ENCODE measurements at regions not wholly inside any gene's neighbourhood (a gene's known extent, or its start where the extent isn't known, plus 50 kb on each side); places are given as distances from the start of the nearest gene placed in this dataset.

- CTCF ChIA-PET = no interaction called here
These were observed 321.0 kb upstream of the GRIA3 start for GRCh38 chrX:122863067-122863466.

GRCh38 chrX:122866532-122866931 lies 317.5 kb upstream of the GRIA3 start:
- Histone ChIP-seq H2AFZ (ENCODE audit: insufficient read depth, low read depth, low read length, poor library complexity, severe bottlenecking) (no peak overlapping the region), H3K36me3 (replicated peaks in 1 of 2; ENCODE audit: control extremely low read depth in 1 of 2, control insufficient read depth in 1 of 2, extremely low read depth in 1 of 2, insufficient read depth in 2 of 2, low read length in 1 of 2) (no peaks in the 10 kb centered on the region), H3K79me2 (ENCODE audit: control insufficient read depth, insufficient read depth, low read length) (no peaks in the 10 kb centered on the region), H4K20me1 (ENCODE audit: control insufficient read depth, insufficient read depth, low read length, poor library complexity, severe bottlenecking) (no peaks in the 10 kb centered on the region), H3K9me3 (ENCODE audit: control extremely low read depth in 1 of 3, control insufficient read depth in 2 of 3, insufficient read depth in 1 of 3, low read length in 2 of 3) (no peaks in the 10 kb centered on the region), H3K27ac (ENCODE audit: low read length in 2 of 2) (no peak overlapping the region), H3K4me3 (ENCODE audit: control extremely low read depth in 1 of 5, extremely low read depth in 1 of 5, insufficient read depth in 1 of 5, low read depth in 2 of 5, low read length in 4 of 5) (no peak overlapping the region), H3K4me1 (ENCODE audit: control insufficient read depth in 2 of 2, insufficient read depth in 2 of 2, low read length in 2 of 2) (no peaks in the 10 kb centered on the region), H3K9ac (ENCODE audit: low read length) (no peak overlapping the region), H3K4me2 (replicated peaks; ENCODE audit: low read depth, low read length, poor library complexity, severe bottlenecking) (no peak overlapping the region), H3K27me3 (replicated peaks in 1 of 4; ENCODE audit: control extremely low read depth in 1 of 4, control insufficient read depth in 3 of 4, insufficient read depth in 4 of 4, low read length in 3 of 4) (no peaks in the 10 kb centered on the region)
- Mint-ChIP-seq H3K27ac (no peak overlapping the region), H3K27me3 (no peaks in the 10 kb centered on the region), H3K4me1 (no peaks in the 10 kb centered on the region), H3K4me3 (no peak overlapping the region), H3K9me3 (ENCODE audit: insufficient read depth) (no peaks in the 10 kb centered on the region)
- CTCF ChIA-PET = no interaction called here
- POLR2A ChIA-PET = no interaction called here
- intact Hi-C loops (cut with micrococcal nuclease) = no loop called here
- no peak for DNase-seq
- WGBS (ENCODE audit: insufficient coverage) = no CpG with 5 or more reads among the region's 2 CpGs
- no peak for ATAC-seq (ENCODE audit: low read depth)
- TF ChIP-seq CTCF (IDR thresholded peaks at IDR 0.05) (no peak), EZH2 (IDR thresholded peaks at IDR 0.05; ENCODE audit: borderline replicate concordance, insufficient read depth, low read depth, low read length, poor library complexity, severe bottlenecking) (no peak)

More at GRCh38 chrX:122863067-122863466, 321.0 kb upstream of the GRIA3 start:
- ATAC-seq (ENCODE audit: low read depth) = no peak
- Histone ChIP-seq H2AFZ (ENCODE audit: insufficient read depth, low read depth, low read length, poor library complexity, severe bottlenecking) (no peak overlapping the region), H3K27ac (ENCODE audit: low read length in 2 of 2) (no peak overlapping the region), H4K20me1 (ENCODE audit: control insufficient read depth, insufficient read depth, low read length, poor library complexity, severe bottlenecking) (no peaks in the 10 kb centered on the region), H3K9ac (ENCODE audit: low read length) (no peak overlapping the region), H3K36me3 (replicated peaks in 1 of 2; ENCODE audit: control extremely low read depth in 1 of 2, control insufficient read depth in 1 of 2, extremely low read depth in 1 of 2, insufficient read depth in 2 of 2, low read length in 1 of 2) (no peaks in the 10 kb centered on the region), H3K4me1 (ENCODE audit: control insufficient read depth in 2 of 2, insufficient read depth in 2 of 2, low read length in 2 of 2) (no peaks in the 10 kb centered on the region), H3K27me3 (replicated peaks in 1 of 4; ENCODE audit: control extremely low read depth in 1 of 4, control insufficient read depth in 3 of 4, insufficient read depth in 4 of 4, low read length in 3 of 4) (no peaks in the 10 kb centered on the region), H3K4me3 (ENCODE audit: control extremely low read depth in 1 of 5, extremely low read depth in 1 of 5, insufficient read depth in 1 of 5, low read depth in 2 of 5, low read length in 4 of 5) (no peak overlapping the region), H3K4me2 (replicated peaks; ENCODE audit: low read depth, low read length, poor library complexity, severe bottlenecking) (no peak overlapping the region), H3K79me2 (ENCODE audit: control insufficient read depth, insufficient read depth, low read length) (no peaks in the 10 kb centered on the region), H3K9me3 (ENCODE audit: control extremely low read depth in 1 of 3, control insufficient read depth in 2 of 3, insufficient read depth in 1 of 3, low read length in 2 of 3) (no peaks in the 10 kb centered on the region)
- Mint-ChIP-seq H3K27ac (no peak overlapping the region), H3K27me3 (no peaks in the 10 kb centered on the region), H3K4me3 (no peak overlapping the region), H3K4me1 (no peaks in the 10 kb centered on the region), H3K9me3 (ENCODE audit: insufficient read depth) (no peaks in the 10 kb centered on the region)
- intact Hi-C loops (cut with micrococcal nuclease) = no loop called here
- TF ChIP-seq CTCF (IDR thresholded peaks at IDR 0.05) = no peak
- no peak for TF ChIP-seq EZH2 (IDR thresholded peaks at IDR 0.05; ENCODE audit: borderline replicate concordance, insufficient read depth, low read depth, low read length, poor library complexity, severe bottlenecking)
- POLR2A ChIA-PET = no interaction called here
- no CpG with 5 or more reads among the region's 3 CpGs for WGBS (ENCODE audit: insufficient coverage)
- no peak for DNase-seq

Measured in B cell (primary cell).